Prostate gland (tissue), 2 donors: ENCODE measurements at regions not wholly inside any gene's neighbourhood (a gene's known extent, or its start where the extent isn't known, plus 50 kb on each side); places are given as distances from the start of the nearest gene placed in this dataset.

ENCODE experiments used
- DNase-seq: peaks from one replicate; pipeline ENCODE4 v3.0.0-alpha.2; 2019; ENCODE audit warnings: low spot score
- H3K27ac ChIP-seq, 2 donors: fragments of 200-600 bp; sonication (generic); 2 replicates each; pipeline ENCODE4 v1.5.1; 2017 to 2019
- H3K27me3 ChIP-seq: fragments of 200-600 bp; sonication (generic); replicated peaks from 2 replicates; pipeline ENCODE4 v1.5.1; 2019; ENCODE audit not compliant: insufficient read depth
- H3K36me3 ChIP-seq, 2 donors: fragments of 200-600 bp; sonication (generic); 1 replicate in 1 of 2; 2 replicates in 1 of 2; pipeline versions ENCODE4 v1.5.1 to v1.8.1; 2017 to 2019
- H3K4me1 ChIP-seq: fragments of 200-600 bp; sonication (generic); replicated peaks from 2 replicates; pipeline ENCODE4 v1.5.1; 2019
- H3K4me3 ChIP-seq, 2 donors: fragments of 200-600 bp; sonication (generic); 2 replicates each; pipeline ENCODE4 v1.5.1; 2017 to 2019
- H3K9me3 ChIP-seq: fragments of 200-600 bp; sonication (generic); 2 replicates; pipeline ENCODE4 v1.5.1; 2017
- POLR2A ChIP-seq: fragments of 450-650 bp; IDR thresholded peaks from one replicate; pipeline ENCODE4 v1.6.1; 2016; ENCODE audit warnings: antibody characterized with exemption, mild to moderate bottlenecking
- POLR2AphosphoS5 ChIP-seq: sonication (generic); formaldehyde crosslinking; IDR thresholded peaks from one replicate; pipeline ENCODE4 v1.6.1; 2017; ENCODE audit warnings: antibody characterized with exemption
- WGBS: methylation state at CpG from one replicate; pipeline ENCODE4 v1.1.5; 2018; 5-methylcytosine and 5-hydroxymethylcytosine counted together
- intact Hi-C: fragments of 100-400 bp; cut with DNase I; formaldehyde crosslinking; loops from one replicate; pipeline ENCODE4 v1.14.2; 2022
- TF ChIP-seq, protein P1 (sequence below), 4 experiments: fragments of 200-600 bp in 2 of 4; fragments of 450-650 bp in 2 of 4; sonication (generic) in 2 of 4; IDR thresholded peaks; 1 replicate in 3 of 4; 2 replicates in 1 of 4; pipeline ENCODE4 v1.5.1; 2016 to 2019; ENCODE audit warnings: antibody characterized with exemption in 4 of 4, mild to moderate bottlenecking in 2 of 4, moderate library complexity in 2 of 4

DNA sequence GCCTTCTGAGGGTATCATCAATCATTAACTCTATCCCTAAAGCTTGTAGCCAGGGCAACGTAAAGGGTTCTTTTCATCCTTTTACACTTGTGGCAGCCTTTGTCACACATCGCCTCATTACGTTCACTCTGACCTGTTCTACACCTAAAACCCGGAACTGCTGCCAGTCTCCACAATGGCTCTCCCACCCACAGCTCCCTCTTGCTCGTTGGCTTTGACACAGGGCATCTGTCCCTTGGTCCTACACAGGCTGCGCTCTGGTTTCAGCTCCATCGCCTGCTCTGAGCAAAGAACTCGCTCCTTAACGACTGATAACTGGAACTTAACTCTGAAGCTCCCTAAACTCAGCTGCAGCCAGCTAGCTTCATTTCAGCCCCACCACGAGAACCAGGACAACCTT, 112.8 kb upstream of the CTNND2 start:
- intact Hi-C loops: no loop called here
- no peak for TF ChIP-seq POLR2AphosphoS5
- TF ChIP-seq POLR2A: no peak
- TF ChIP-seq, protein P1, sequence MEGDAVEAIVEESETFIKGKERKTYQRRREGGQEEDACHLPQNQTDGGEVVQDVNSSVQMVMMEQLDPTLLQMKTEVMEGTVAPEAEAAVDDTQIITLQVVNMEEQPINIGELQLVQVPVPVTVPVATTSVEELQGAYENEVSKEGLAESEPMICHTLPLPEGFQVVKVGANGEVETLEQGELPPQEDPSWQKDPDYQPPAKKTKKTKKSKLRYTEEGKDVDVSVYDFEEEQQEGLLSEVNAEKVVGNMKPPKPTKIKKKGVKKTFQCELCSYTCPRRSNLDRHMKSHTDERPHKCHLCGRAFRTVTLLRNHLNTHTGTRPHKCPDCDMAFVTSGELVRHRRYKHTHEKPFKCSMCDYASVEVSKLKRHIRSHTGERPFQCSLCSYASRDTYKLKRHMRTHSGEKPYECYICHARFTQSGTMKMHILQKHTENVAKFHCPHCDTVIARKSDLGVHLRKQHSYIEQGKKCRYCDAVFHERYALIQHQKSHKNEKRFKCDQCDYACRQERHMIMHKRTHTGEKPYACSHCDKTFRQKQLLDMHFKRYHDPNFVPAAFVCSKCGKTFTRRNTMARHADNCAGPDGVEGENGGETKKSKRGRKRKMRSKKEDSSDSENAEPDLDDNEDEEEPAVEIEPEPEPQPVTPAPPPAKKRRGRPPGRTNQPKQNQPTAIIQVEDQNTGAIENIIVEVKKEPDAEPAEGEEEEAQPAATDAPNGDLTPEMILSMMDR (IDR thresholded peaks at IDR 0.05): no peak
- 58% methylated on average over 10 of the region's 10 CpGs for WGBS
- H3K36me3 ChIP-seq: no peaks in the 10 kb centered on the region
- no peaks in the 10 kb centered on the region for H3K4me1 ChIP-seq
- H3K27me3 ChIP-seq: no peaks in the 10 kb centered on the region
- no peak overlapping the region for H3K27ac ChIP-seq
- H3K9me3 ChIP-seq: no peaks in the 10 kb centered on the region
- no peak for DNase-seq
- H3K4me3 ChIP-seq: no peak overlapping the region

DNA sequence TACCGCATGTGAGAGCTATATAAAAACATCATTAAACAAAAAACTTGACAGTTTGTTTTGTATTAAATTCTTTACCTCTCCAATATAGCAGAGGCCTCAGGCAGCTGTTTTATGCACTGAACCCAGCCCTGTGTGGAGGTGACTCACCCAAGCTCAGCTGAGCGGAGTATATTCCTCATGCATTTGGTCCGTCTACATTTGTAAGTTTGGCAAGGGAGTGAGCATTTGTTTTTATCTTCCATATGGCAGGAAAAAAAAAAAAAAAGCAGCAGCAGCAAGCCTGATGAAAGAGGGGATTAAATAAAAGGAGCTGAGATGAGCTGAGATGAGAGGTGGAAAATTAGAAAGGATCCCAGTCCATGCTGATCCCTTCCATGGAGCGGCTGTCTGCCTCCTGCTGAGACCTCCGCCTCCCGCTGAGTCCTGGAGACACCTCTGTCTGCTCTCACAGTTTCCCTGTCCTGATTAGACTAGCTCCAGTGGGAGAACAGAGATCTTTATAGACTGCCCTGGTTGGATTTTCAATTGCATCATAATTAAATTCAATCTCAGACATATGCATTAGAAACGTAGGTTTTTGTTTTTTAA, 112.0 kb upstream of the CTNND2 start:
- TF ChIP-seq POLR2AphosphoS5 (no peak), POLR2A (no peak)
- TF ChIP-seq, protein P1 (IDR thresholded peaks at IDR 0.05): no peak
- DNase-seq: no peak
- no peaks in the 10 kb centered on the region for H3K36me3 ChIP-seq

DNA sequence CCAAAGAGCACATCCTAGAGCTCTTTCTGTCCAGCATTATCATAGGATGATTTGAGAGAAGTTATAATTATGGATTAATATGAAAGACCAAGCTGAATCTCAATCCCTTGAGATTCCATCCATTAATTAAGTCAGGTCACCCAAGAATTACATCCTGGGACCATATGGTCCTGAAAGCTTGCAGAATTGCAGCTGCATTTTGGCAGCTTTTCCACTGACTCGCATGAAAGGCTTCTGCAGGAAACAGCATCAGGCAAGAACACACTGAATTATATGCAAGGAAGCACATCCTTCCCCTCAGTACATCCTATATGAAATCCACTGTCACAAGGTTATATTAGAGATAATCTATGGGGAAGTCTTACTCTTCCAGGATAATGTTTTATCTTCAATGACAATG, 109.1 kb upstream of the CTNND2 start:
- H3K27ac ChIP-seq: no peak overlapping the region
- intact Hi-C loops: no loop called here
- DNase-seq: no peak
- TF ChIP-seq POLR2A (no peak), POLR2AphosphoS5 (no peak)
- TF ChIP-seq, protein P1 (IDR thresholded peaks at IDR 0.05): no peak
- WGBS: 50% methylated on average over 1 of the region's 1 CpG
- no peaks in the 10 kb centered on the region for H3K36me3 ChIP-seq
- no peaks in the 10 kb centered on the region for H3K4me1 ChIP-seq
- no peaks in the 10 kb centered on the region for H3K27me3 ChIP-seq
- H3K4me3 ChIP-seq: no peak overlapping the region
- no peaks in the 10 kb centered on the region for H3K9me3 ChIP-seq

More for the DNA sequence above, 112.0 kb upstream of the CTNND2 start:
- no peak overlapping the region for H3K27ac ChIP-seq
- no peaks in the 10 kb centered on the region for H3K4me1 ChIP-seq
- WGBS: 41% methylated on average over 7 of the region's 7 CpGs
- H3K4me3 ChIP-seq: no peak overlapping the region
- H3K27me3 ChIP-seq: no peaks in the 10 kb centered on the region
- intact Hi-C loops: no loop called here
- no peaks in the 10 kb centered on the region for H3K9me3 ChIP-seq

DNA sequence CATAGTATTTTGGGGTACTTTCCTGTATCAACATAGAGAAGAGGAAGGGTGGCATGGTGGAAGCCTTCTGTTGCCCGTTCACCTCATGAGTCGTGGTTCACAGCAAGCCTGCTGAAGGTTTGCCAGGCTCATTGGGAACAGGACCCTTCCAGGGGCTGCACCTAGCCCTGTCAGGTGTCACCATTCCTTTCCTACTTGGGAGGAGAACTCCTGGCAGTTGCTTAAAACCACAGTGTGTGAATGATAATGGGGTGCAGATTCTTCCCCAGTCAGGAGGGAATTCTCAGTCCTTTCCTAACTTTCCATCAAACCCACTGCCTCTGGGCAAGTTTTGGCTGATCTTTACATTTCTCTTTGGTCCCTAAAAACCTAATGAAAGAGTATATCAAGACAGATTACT, 99.4 kb upstream of the CTNND2 start:
- H3K9me3 ChIP-seq: no peaks in the 10 kb centered on the region
- no peak overlapping the region for H3K27ac ChIP-seq
- no peaks in the 10 kb centered on the region for H3K27me3 ChIP-seq
- H3K36me3 ChIP-seq: no peaks in the 10 kb centered on the region
- intact Hi-C loops: no loop called here
- no peak for DNase-seq
- 72% methylated on average over 2 of the region's 2 CpGs for WGBS
- H3K4me3 ChIP-seq: no peak overlapping the region
- TF ChIP-seq POLR2A (no peak), POLR2AphosphoS5 (no peak)
- TF ChIP-seq, protein P1 (IDR thresholded peaks at IDR 0.05): no peak
- H3K4me1 ChIP-seq: no peaks in the 10 kb centered on the region

DNA sequence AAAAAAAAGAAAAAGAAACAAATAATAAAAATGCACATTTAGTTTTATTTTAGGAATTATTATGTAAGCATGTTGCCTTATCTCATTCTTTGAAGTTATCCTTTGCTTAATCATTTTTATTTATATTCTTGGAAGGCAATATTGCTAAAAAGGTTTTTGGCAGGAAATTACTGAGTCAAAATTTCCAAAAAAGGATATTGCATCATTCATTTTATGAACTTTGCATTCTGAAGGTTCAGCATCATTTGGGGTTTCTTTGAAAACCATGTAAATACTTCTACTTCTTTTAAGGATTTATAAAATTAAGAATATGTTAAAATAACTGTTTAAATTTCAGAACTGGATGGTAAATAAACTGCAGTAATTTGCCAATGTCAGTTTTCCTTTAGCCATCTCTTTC, 94.2 kb upstream of the CTNND2 start:
- TF ChIP-seq POLR2A: no peak
- TF ChIP-seq, protein P1 (IDR thresholded peaks at IDR 0.05): no peak
- no peak for TF ChIP-seq POLR2AphosphoS5
- H3K36me3 ChIP-seq: no peaks in the 10 kb centered on the region
- no peak overlapping the region for H3K4me3 ChIP-seq
- no peaks in the 10 kb centered on the region for H3K27me3 ChIP-seq
- no peak for DNase-seq
- no peaks in the 10 kb centered on the region for H3K4me1 ChIP-seq
- H3K9me3 ChIP-seq: no peaks in the 10 kb centered on the region
- intact Hi-C loops: no loop called here
- H3K27ac ChIP-seq: no peak overlapping the region
